ENCODE measurements at regions not wholly inside any gene's neighbourhood (a gene's known extent, or its start where the extent isn't known, plus 50 kb on each side); places are given as distances from the start of the nearest gene placed in this dataset.
A peak's percentile ranks its signal among the peaks of the same experiment; 100 is the strongest.

DNA sequence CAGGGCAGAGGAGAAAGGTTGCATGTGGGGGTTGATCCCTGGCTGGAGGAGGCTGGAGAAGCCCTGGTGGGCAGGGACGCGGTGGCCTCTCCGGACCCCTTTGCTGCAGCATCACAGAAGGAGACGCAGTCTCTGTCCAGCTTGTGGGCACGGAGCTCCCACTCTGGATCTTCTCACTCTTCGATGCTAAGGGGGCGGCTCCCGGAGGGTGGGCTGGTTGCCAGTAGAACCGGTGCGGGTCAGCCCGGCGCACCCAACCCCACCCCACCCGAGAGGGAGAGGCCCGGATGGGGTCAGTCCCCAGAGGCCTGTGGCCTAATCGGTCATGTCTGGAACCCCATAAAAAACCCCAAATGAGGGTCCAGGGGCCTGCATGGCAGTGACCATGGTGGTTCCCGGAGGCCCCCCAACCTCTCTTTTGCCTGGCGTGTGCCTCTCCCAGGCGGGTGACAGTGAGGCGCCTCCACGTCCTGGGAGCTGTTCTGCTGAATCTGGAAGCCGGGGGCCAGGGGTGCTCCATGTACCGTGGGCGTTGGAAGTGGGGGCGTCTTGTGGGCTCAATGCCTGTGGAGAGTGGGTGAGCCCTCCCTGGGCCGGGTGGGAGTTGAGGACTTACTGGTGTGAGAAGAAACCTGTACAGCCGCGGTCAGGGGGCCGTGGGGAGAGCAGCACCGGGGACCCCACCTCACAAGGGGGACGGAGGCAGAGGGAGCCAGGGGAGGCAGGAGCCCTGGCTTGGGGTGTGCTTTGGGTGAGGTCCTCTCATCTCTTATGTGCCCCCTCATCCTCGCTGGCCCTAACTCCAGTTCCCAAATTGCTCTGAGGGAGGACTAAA, 79.6 kb downstream of the RTP5 start:
- no peaks in the 10 kb centered on the region for H3K36me3 ChIP-seq
- peaks cover 52% of the 10 kb centered on the region for H3K27me3 ChIP-seq
- 84% methylated on average over 4 of the region's 31 CpGs; no CpG with 5 or more reads in 1 of the 2 donors for WGBS, 2 donors (ENCODE audit: low coverage in 1 of 2)

DNA sequence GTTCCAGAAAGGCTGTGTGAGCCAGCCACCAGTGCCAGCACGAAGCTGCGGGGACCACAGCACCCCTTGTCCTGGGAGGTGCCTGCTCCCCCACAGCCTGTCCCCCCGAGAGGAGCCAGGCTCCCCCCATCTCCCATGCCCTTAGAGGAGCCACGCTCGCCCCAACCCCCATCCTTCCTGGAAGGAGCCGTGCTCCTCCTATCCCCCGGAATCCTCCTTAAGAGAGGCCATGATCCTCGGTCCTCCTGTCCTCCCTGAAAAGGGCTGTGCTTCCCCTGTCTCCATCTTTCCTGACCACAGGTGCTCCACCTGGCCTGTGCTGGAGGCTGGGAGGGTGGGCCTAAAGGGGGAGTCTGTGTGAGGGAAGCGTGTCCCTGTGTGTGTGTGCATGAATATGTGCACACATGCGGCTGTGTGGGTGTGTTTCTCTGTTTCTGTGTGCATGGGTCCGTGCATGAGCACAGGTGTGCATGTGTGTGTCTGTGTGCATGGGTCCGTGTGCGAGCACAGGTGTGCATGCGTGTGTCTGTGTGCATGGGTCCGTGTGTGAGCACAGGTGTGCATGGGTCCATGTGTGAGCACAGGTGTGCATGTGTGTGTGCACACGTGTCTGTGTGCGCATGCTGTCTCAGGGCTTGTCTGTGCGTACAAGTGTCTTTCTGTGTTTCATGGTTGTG, 80.3 kb downstream of the RTP5 start:
- peaks cover 0 to 9% (median 0%) of the 10 kb centered on the region in 3 donors for H3K4me1 ChIP-seq
- H3K9me3 ChIP-seq: no peaks in the 10 kb centered on the region
- H3K27ac ChIP-seq: no peak overlapping the region
- no peak overlapping the region for H3K4me3 ChIP-seq
- TF ChIP-seq, protein P1, sequence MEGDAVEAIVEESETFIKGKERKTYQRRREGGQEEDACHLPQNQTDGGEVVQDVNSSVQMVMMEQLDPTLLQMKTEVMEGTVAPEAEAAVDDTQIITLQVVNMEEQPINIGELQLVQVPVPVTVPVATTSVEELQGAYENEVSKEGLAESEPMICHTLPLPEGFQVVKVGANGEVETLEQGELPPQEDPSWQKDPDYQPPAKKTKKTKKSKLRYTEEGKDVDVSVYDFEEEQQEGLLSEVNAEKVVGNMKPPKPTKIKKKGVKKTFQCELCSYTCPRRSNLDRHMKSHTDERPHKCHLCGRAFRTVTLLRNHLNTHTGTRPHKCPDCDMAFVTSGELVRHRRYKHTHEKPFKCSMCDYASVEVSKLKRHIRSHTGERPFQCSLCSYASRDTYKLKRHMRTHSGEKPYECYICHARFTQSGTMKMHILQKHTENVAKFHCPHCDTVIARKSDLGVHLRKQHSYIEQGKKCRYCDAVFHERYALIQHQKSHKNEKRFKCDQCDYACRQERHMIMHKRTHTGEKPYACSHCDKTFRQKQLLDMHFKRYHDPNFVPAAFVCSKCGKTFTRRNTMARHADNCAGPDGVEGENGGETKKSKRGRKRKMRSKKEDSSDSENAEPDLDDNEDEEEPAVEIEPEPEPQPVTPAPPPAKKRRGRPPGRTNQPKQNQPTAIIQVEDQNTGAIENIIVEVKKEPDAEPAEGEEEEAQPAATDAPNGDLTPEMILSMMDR (IDR thresholded peaks at IDR 0.05): no peak
- TF ChIP-seq POLR2A (IDR thresholded peaks at IDR 0.05) (no peak), POLR2AphosphoS5 (IDR thresholded peaks at IDR 0.05) (no peak), EP300 (IDR thresholded peaks at IDR 0.05) (no peak)
- no peaks in the 10 kb centered on the region for H3K36me3 ChIP-seq
- WGBS, 2 donors (ENCODE audit: low coverage in 1 of 2): 79% methylated on average over 5 of the region's 18 CpGs; no CpG with 5 or more reads in 1 of the 2 donors
- H3K27me3 ChIP-seq: peaks cover 53% of the 10 kb centered on the region
- ATAC-seq: no peak

More for the DNA sequence above, 79.6 kb downstream of the RTP5 start:
- H3K9me3 ChIP-seq: no peaks in the 10 kb centered on the region
- ATAC-seq: no peak
- H3K4me1 ChIP-seq: peaks cover 0 to 9% (median 0%) of the 10 kb centered on the region in 3 donors
- no peak overlapping the region for H3K4me3 ChIP-seq
- TF ChIP-seq POLR2A (IDR thresholded peaks at IDR 0.05) (no peak), EP300 (IDR thresholded peaks at IDR 0.05) (no peak), POLR2AphosphoS5 (IDR thresholded peaks at IDR 0.05) (no peak)
- TF ChIP-seq, protein P1 (IDR thresholded peaks at IDR 0.05): no peak
- H3K27ac ChIP-seq: no peak overlapping the region

DNA sequence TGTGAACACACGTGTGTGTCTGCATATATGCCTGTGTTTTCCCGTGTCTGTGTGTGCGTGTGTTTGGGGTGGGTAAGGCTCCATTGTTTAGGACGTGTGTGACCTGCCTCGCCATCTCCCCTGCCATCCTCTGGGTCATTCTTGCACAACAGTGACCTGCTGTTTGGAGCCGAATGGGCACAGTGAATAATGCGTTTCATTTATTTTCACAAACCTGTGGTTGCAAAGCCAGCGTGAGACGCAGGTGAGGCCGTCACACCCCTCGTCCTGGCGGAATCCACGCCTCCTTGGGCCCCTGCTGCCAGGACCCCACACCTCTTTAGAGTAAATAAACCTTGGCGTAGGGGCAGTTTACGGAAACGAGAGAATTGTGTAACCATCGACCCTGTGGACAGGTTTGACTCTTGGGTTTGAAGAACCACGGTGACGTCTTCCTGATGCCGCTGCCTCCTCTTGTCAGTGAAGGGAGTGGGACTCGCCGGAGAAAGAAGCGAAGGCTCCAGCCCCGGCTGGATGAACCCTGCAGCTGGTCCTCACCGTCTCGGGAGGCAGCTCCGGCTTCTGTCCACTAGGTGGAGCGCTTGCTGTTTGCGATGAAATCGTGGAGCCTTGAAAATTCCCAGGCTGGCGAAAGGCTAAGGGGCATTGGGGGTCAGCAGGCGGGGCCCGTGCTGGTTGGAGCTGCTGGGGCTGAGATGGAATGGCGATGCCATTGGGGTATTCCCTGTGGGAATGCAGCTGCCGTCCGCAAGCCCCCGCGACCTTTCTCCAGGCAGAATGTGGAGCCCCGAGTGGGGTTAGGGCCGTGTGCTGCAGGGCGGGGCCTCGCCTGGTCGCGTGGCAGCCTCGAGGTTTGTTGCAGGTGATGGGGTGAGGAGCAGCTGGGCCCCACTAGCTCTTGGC, 81.1 kb downstream of the RTP5 start:
- H3K36me3 ChIP-seq: no peaks in the 10 kb centered on the region
- H3K9me3 ChIP-seq: no peaks in the 10 kb centered on the region
- peak; percentile 68 for ATAC-seq
- 36 to 58% methylated on average over 8 to 18 of the region's 45 CpGs for WGBS, 2 donors (ENCODE audit: low coverage in 1 of 2)
- TF ChIP-seq POLR2AphosphoS5 (IDR thresholded peaks at IDR 0.05): no peak
- TF ChIP-seq, protein P1 (IDR thresholded peaks at IDR 0.05): peak in 3 of 4 experiments; percentile 78 to 91 (median 87)
- H3K4me3 ChIP-seq: no peak overlapping the region
- peaks cover 55% of the 10 kb centered on the region for H3K27me3 ChIP-seq
- H3K27ac ChIP-seq: no peak overlapping the region
- H3K4me1 ChIP-seq: peaks cover 0 to 9% (median 0%) of the 10 kb centered on the region in 3 donors

DNA sequence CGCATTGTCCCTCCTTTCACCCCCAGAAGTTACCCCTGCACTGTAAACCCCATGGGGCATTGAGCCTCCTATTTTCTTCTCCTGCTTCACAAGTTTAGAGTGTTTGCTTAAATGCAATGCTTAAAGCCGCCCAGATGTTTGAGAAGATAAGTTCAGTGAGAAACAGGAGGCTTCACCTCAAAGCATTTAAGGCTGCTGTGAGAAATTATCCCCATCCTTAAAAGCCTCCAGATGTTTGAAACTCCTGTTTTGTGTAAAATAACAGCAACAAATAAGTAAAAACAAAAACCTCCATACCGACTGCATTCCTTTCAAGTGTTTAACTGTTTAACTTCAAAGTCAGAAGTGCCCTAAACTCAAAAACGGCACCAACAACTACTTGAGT, 81.8 kb downstream of the RTP5 start:
- ATAC-seq: no peak
- H3K4me3 ChIP-seq: no peak overlapping the region
- no peak for TF ChIP-seq POLR2AphosphoS5 (IDR thresholded peaks at IDR 0.05)
- TF ChIP-seq EP300 (IDR thresholded peaks at IDR 0.05): no peak
- no peak for TF ChIP-seq POLR2A (IDR thresholded peaks at IDR 0.05)
- TF ChIP-seq, protein P1 (IDR thresholded peaks at IDR 0.05): no peak
- H3K27me3 ChIP-seq: peaks cover 55% of the 10 kb centered on the region
- no peaks in the 10 kb centered on the region for H3K9me3 ChIP-seq
- H3K27ac ChIP-seq: no peak overlapping the region
- H3K36me3 ChIP-seq: no peaks in the 10 kb centered on the region
- WGBS, 2 donors (ENCODE audit: low coverage in 1 of 2): 28 to 37% methylated on average over 2 to 3 of the region's 4 CpGs
- peaks cover 0 to 9% (median 0%) of the 10 kb centered on the region in 3 donors for H3K4me1 ChIP-seq

Data from gastroesophageal sphincter (tissue), 4 donors.